Activated CD8-positive, alpha-beta memory T cell treated with anti-CD3 and anti-CD28 coated beads for 1 hour (primary cell): ENCODE measurements at regions not wholly inside any gene's neighbourhood (a gene's known extent, or its start where the extent isn't known, plus 50 kb on each side); places are given as distances from the start of the nearest gene placed in this dataset.

Experiments used
- DNase-seq, 2 donors: peaks; one replicate each; pipeline ENCODE4 v3.0.0-alpha.2; 2020; ENCODE audit warnings: low read depth in 1 of 2; ENCODE audit errors: extremely low read depth in 1 of 2

GRCh38 chr15:75131269-75131643 lies 70.4 kb upstream of the C15orf39 start:
- DNase-seq, result no peak

- no peak for DNase-seq
Measured at GRCh38 chr15:75134748-75135147, 66.9 kb upstream of the C15orf39 start.

- DNase-seq, result no peak
Measured at GRCh38 chr15:75136118-75136517, 65.6 kb upstream of the C15orf39 start.

DNA sequence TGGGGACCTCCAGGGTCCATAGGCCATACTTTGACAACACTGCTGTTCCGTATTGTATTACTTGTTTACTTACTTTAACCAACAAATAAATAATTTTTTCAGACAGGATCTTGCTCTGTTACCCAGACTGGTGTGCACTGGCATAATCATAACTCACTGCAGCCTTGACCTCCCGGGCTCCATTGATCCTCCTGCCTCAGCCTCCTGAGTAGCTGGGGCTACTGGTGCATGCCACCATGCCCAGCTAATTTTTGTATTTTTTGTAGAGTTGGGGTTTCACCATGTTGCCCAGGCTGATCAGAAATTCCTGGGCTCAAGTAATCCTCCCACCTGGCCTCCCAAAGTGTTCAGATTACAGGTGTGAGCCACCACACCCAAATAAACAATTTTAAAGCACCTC lies 64.9 kb upstream of the C15orf39 start:
- no peak for DNase-seq

DNA sequence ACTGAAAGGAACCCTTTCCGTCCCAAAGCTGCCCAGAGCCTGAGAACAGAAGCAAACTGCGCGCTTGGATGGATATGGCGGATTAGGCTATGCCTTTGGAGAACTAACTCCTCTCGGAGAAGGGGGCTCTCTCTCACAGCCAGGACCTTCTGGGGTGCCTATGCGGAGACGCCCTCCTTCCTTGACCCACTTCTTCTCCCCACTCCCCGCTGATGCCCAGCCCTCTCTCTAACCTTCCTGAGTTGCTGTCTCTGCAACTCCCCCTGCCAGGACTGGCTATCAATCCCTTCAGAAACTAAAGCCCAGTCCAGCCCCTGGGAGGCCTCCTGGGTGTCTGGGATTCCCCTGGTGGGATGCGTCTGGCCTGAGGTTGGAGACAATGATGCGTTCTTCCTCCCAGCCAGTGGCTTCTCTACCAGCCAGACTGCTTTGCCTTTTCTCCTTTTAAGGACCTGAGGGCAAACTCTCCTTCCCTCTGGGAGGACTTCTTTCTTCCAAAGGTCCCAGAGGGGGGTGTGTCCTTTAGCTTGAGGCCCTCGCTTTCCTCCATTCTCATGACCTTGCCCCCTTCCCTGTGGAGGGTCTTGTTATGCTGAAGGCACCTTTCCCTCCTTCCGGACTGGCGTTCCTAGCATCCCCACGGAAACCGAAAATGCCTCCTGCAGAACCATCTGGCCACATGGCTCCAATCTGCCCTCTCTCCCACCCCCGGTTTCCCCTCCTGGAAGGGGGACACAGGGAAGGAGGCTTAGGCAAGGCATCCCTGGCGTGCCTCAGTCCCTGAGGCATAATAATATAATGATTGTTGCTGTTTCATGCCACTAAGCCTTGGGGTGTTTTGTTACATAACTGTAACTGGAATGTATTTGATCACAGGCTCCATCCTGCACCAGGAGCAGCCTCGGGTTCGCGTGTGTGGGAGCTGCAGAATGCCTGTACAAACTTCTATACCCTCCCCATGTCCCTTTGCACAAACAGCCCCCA lies 63.4 kb upstream of the C15orf39 start:
- no peak for DNase-seq

DNA sequence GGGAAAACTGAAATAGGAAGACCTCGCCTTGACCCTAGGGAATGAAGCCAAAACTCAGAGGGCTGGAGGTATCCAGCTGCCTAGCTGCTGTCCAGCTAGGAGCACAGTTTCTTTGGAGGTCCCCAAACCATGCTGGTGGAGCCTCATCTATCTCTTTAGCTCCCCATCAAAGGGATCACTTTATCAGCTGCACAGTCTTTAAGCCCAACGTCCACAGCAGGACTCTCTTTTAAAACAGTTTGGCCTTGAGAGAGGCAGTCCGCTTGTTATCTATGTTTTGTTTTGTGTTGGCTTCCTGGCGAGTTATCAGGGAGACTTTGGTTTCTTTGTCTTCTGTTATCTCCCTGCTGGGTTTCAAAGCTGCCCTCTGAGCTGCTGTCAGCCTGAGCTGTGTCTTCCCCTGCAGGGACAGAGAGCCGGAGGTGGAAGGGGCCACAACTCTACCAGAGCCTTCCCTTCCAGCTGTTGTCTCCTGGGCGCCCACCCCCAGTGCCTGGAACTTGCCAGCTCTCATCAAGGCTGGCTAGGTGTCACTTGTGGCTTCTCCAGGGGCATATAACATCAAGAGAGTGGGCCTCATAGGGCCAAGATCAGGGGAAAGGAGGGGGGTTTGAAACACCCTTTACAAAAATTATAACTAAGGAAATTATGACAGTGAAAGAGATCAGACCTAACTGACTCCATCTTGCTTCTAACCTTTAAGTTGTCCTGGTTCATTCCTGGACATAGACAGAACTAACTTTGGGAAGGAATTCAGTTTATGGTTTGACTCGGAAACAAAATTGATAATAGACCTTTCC lies 61.4 kb upstream of the C15orf39 start:
- DNase-seq, result no peak

- DNase-seq, result no peak
Measured at GRCh38 chr15:75142499-75142898, 59.2 kb upstream of the C15orf39 start.

- DNase-seq, result no peak
Measured at GRCh38 chr15:75143738-75144334, 57.8 kb upstream of the C15orf39 start.

- DNase-seq, result no peak
Measured at GRCh38 chr15:75145027-75145841, 56.4 kb upstream of the C15orf39 start.

DNA sequence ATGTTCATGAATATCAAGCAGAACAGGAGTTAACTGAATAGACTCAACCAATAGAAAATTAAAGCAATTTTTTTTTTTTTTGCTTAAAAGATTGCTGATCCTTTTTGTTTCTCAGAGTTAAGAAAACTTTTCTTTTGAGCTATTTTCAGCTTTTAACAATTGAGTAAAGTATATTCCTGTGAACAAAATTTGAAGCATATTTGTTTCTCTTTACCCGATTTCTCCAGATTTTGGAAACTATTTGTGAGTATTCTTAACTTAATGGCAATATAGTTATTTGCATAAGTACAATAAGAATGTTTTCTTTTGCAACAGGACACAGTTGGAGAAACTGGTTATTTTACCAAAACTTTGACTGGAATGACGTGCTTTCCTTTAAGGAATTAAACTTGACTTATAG lies 53.4 kb upstream of the C15orf39 start:
- no peak for DNase-seq

- DNase-seq, result no peak
Measured at GRCh38 chr15:75149867-75150709, 51.6 kb upstream of the C15orf39 start.

DNA sequence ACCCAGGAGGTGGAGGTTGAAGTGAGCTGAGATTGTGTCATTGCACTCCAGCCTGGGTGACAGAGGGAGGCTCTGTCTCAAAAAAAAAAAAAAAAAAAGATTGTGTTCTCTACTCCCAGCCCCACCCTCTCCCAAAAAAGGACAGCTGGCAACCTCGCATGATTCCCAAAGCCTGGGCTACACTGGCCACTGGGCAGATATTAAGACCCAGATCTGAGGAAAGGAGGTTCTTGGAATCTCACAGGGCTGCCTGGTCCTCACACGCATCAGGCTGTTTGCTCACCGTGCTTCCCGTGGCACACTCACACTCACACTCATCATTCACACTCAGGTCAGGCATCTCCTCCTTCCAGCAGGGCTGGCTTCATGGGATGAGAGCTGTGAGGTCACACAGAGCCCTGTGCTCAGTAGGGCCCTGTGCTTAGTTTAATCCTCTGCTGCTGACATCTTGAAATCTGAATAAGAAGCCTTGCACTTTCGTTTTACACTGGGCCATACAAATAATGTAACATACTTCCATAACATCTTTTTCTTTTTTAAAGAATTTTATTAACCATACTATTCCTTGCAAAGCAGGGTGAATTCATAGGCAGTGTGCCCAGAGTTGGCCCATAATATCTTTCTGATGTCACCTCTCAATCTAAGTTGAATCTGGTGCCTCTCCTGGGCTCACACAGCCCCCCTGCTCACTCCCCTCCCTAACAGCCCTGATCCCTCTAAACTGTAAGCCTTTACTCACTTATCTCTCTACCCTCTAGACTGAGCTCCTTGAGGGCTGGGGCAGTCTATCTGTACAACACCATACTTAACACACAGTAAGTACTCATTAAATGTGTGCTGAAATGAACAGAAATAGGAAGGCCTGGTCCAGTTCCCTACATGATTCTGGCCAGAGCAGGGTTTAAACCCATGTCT lies 50.2 kb upstream of the C15orf39 start:
- no peak for DNase-seq
